Activated CD8-positive, alpha-beta memory T cell treated with anti-CD3 and anti-CD28 coated beads for 48 hours (primary cell): ENCODE measurements at regions not wholly inside any gene's neighbourhood (a gene's known extent, or its start where the extent isn't known, plus 50 kb on each side); places are given as distances from the start of the nearest gene placed in this dataset.

Source experiments
- DNase-seq, 3 experiments: peaks; one replicate each; pipeline ENCODE4 v3.0.0-alpha.2; 2020; ENCODE audit warnings: low read depth in 2 of 3, low spot score in 2 of 3

GRCh38 chr5:173826086-173826427 lies 62.1 kb upstream of the CPEB4 start:
- no peak for DNase-seq

- no peak for DNase-seq
Measured at GRCh38 chr5:173826428-173827350, 61.5 kb upstream of the CPEB4 start.

GRCh38 chr5:173828952-173829351 lies 59.2 kb upstream of the CPEB4 start:
- no peak for DNase-seq

- DNase-seq, result no peak
Measured at GRCh38 chr5:173829826-173830225, 58.3 kb upstream of the CPEB4 start.

- DNase-seq, result no peak
Measured at GRCh38 chr5:173830421-173830820, 57.7 kb upstream of the CPEB4 start.

GRCh38 chr5:173831196-173831914 lies 56.8 kb upstream of the CPEB4 start:
- no peak for DNase-seq

- no peak for DNase-seq
Measured at GRCh38 chr5:173832386-173832785, 55.8 kb upstream of the CPEB4 start.

- DNase-seq, result no peak
Measured at GRCh38 chr5:173833196-173833985, 54.8 kb upstream of the CPEB4 start.

GRCh38 chr5:173834071-173834771 lies 53.9 kb upstream of the CPEB4 start:
- no peak for DNase-seq

GRCh38 chr5:173835131-173835530 lies 53.0 kb upstream of the CPEB4 start:
- DNase-seq, result no peak

GRCh38 chr5:173835661-173836060 lies 52.5 kb upstream of the CPEB4 start:
- DNase-seq, result no peak

- no peak for DNase-seq
Measured at GRCh38 chr5:173837654-173838053, 50.5 kb upstream of the CPEB4 start.
